NCI-H2171 (cell line): ENCODE measurements at regions not wholly inside any gene's neighbourhood (a gene's known extent, or its start where the extent isn't known, plus 50 kb on each side); places are given as distances from the start of the nearest gene placed in this dataset.

ENCODE experiments used
- DNase-seq: peaks from one replicate; lab custom pipeline; 2025; lab: John Stamatoyannopoulos, UW

GRCh38 chr3:59446775-59447465 lies 397.1 kb upstream of the CFAP20DC start:
- DNase-seq, result no peak

- DNase-seq, result no peak
Observed at GRCh38 chr3:59444676-59445075, 394.9 kb upstream of the CFAP20DC start.

GRCh38 chr3:59444294-59444671 lies 394.5 kb upstream of the CFAP20DC start:
- no peak for DNase-seq

- DNase-seq, result no peak
Observed at GRCh38 chr3:59443618-59444293, 393.9 kb upstream of the CFAP20DC start.

- DNase-seq, result no peak
Observed at GRCh38 chr3:59442046-59442445, 392.2 kb upstream of the CFAP20DC start.

GRCh38 chr3:59440285-59441028 lies 390.6 kb upstream of the CFAP20DC start:
- DNase-seq, result no peak

GRCh38 chr3:59438492-59438891 lies 388.7 kb upstream of the CFAP20DC start:
- no peak for DNase-seq

- DNase-seq, result no peak
Observed at GRCh38 chr3:59436164-59436958, 386.5 kb upstream of the CFAP20DC start.

- DNase-seq, result no peak
Observed at GRCh38 chr3:59433546-59433945, 383.7 kb upstream of the CFAP20DC start.

- no peak for DNase-seq
Observed at GRCh38 chr3:59432665-59433064, 382.8 kb upstream of the CFAP20DC start.

- DNase-seq, result no peak
Observed at GRCh38 chr3:59430341-59430740, 380.5 kb upstream of the CFAP20DC start.

- no peak for DNase-seq
Observed at GRCh38 chr3:59429198-59429597, 379.4 kb upstream of the CFAP20DC start.

GRCh38 chr3:59426821-59427565 lies 377.2 kb upstream of the CFAP20DC start:
- no peak for DNase-seq

- DNase-seq, result no peak
Observed at GRCh38 chr3:59425942-59426341, 376.1 kb upstream of the CFAP20DC start.

GRCh38 chr3:59425371-59425770 lies 375.5 kb upstream of the CFAP20DC start:
- DNase-seq, result no peak

- no peak for DNase-seq
Observed at GRCh38 chr3:59424268-59425010, 374.6 kb upstream of the CFAP20DC start.

GRCh38 chr3:59423707-59424106 lies 373.9 kb upstream of the CFAP20DC start:
- no peak for DNase-seq

GRCh38 chr3:59422312-59422711 lies 372.5 kb upstream of the CFAP20DC start:
- DNase-seq, result no peak

GRCh38 chr3:59418836-59419235 lies 369.0 kb upstream of the CFAP20DC start:
- no peak for DNase-seq

- DNase-seq, result no peak
Observed at GRCh38 chr3:59412516-59412915, 362.7 kb upstream of the CFAP20DC start.

GRCh38 chr3:59411694-59412093 lies 361.9 kb upstream of the CFAP20DC start:
- no peak for DNase-seq
